ENCODE measurements at regions not wholly inside any gene's neighbourhood (a gene's known extent, or its start where the extent isn't known, plus 50 kb on each side); places are given as distances from the start of the nearest gene placed in this dataset.

DNA sequence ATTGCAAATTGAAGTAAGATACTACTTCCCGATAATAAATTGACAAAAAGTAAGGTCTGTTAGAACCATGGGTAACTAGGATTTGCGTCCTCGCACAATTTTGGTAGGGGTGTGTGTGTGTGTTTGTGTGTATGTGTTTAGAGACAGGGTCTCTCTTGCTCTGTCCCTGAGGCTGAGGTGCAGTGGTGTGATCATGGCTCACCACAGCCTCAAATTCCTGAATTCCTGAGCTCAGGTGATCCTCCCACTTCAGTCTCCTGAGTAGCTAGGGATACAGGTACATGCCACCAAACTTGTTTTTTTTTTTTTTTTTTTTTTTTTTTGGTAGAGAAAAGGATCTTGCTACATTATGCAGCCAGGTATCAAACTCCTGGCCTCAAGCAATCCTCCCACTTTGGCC, 209.2 kb upstream of the ESRRG start:
- H3K14ac ChIP-seq (replicated peaks; ENCODE audit: low read depth, low read length): no peak overlapping the region; the same call in 1 of the 2 replicates
- no peak overlapping the region for H3K4me3 ChIP-seq (ENCODE audit: insufficient read depth, low read depth, low read length)
- ChIA-PET CTCF (no interaction called here), POLR2A (ENCODE audit: unreplicated experiment) (no interaction called here)
- H3K9me1 ChIP-seq (ENCODE audit: insufficient read depth, low read length): no peaks in the 10 kb centered on the region
- no peaks in the 10 kb centered on the region for H3K79me1 ChIP-seq (ENCODE audit: low read depth in 1 of 2, low read length in 2 of 2)
- H3K9me3 ChIP-seq (ENCODE audit: control insufficient read depth, insufficient read depth, low read length): no peaks in the 10 kb centered on the region
- in situ Hi-C loops (cut with MboI; ENCODE audit: low sequenced_read_pairs): no loop called here
- no peak overlapping the region for H2BK5ac ChIP-seq (ENCODE audit: low read depth, low read length, poor library complexity, severe bottlenecking)
- no peak overlapping the region for H4K5ac ChIP-seq (ENCODE audit: low read depth, low read length)
- no peaks in the 10 kb centered on the region for H3K27me3 ChIP-seq (ENCODE audit: control insufficient read depth, insufficient read depth, low read length)
- H2BK120ac ChIP-seq (ENCODE audit: low read depth, low read length): no peak overlapping the region
- no TSS peak for BruUV-seq (replicated peaks)
- intact Hi-C loops (cut with micrococcal nuclease): no loop called here
- H3K9ac ChIP-seq (ENCODE audit: low read depth, low read length): no peak overlapping the region
- H2AK9ac ChIP-seq (replicated peaks; ENCODE audit: low read depth, low read length, poor library complexity): no peak overlapping the region
- H3K18ac ChIP-seq (ENCODE audit: low read depth, low read length): no peak overlapping the region
- TF ChIP-seq RFX5 (IDR thresholded peaks at IDR 0.05; ENCODE audit: low read depth, low read length) (no peak), POLR2A (IDR thresholded peaks at IDR 0.05; ENCODE audit: low read depth, low read length) (no peak), USF2 (IDR thresholded peaks at IDR 0.05; ENCODE audit: low read depth, low read length) (no peak), RAD21 (IDR thresholded peaks at IDR 0.05; ENCODE audit: low read length) (no peak), BHLHE40 (IDR thresholded peaks at IDR 0.05; ENCODE audit: low read depth, low read length) (no peak), FOS (IDR thresholded peaks at IDR 0.05; ENCODE audit: low read depth, low read length) (no peak), CHD1 (IDR thresholded peaks at IDR 0.05; ENCODE audit: low read depth, low read length) (no peak), CEBPB (IDR thresholded peaks at IDR 0.05; ENCODE audit: low read depth, low read length) (no peak), MXI1 (IDR thresholded peaks at IDR 0.05; ENCODE audit: borderline replicate concordance, low read depth, low read length) (no peak), MAFK (IDR thresholded peaks at IDR 0.05; ENCODE audit: low read depth, low read length) (no peak), RCOR1 (IDR thresholded peaks at IDR 0.05; ENCODE audit: insufficient replicate concordance, low read length) (no peak), MAZ (IDR thresholded peaks at IDR 0.05; ENCODE audit: borderline replicate concordance, low read depth, low read length) (no peak), SMC3 (IDR thresholded peaks at IDR 0.05; ENCODE audit: low read depth, low read length) (no peak), NFE2L2 (IDR thresholded peaks at IDR 0.05; ENCODE audit: low read depth, low read length) (no peak), ELK1 (IDR thresholded peaks at IDR 0.05; ENCODE audit: borderline replicate concordance, low read depth, low read length) (no peak), CTCF (conservative IDR thresholded peaks at IDR 0.05; ENCODE audit: low read depth, low read length) (no peak)
- dilution Hi-C loops (cut with HindIII; ENCODE audit: low sequenced_read_pairs, unreplicated experiment): no loop called here
- no peak overlapping the region for H2BK20ac ChIP-seq (ENCODE audit: low read depth, low read length)
- no peak overlapping the region for H3K4ac ChIP-seq (ENCODE audit: low read depth, low read length)
- H3K4me1 ChIP-seq (ENCODE audit: control insufficient read depth, insufficient read depth, low read length): no peaks in the 10 kb centered on the region; the same call in 1 of the 2 replicates
- no peak overlapping the region; the same call in 2 of the 3 replicates for H2BK15ac ChIP-seq (ENCODE audit: low read depth, low read length)
- no peak overlapping the region for H4K8ac ChIP-seq (ENCODE audit: low read depth in 2 of 2, low read length in 2 of 2)
- H3K36me3 ChIP-seq (ENCODE audit: control insufficient read depth, insufficient read depth, low read length): no peaks in the 10 kb centered on the region
- no peak overlapping the region for H4K91ac ChIP-seq (ENCODE audit: insufficient read depth, low read depth, low read length)
- ATAC-seq (ENCODE audit: low read depth): no peak
- H3K27ac ChIP-seq (ENCODE audit: insufficient read depth, low read length): no peak overlapping the region
- H3K56ac ChIP-seq (ENCODE audit: extremely low read depth, insufficient read depth, low read length): no peak overlapping the region
- DNase-seq: no peak
- H2AK5ac ChIP-seq (ENCODE audit: low read depth, low read length): no peak overlapping the region
- H3K4me2 ChIP-seq (ENCODE audit: low read depth, low read length): no peak overlapping the region
- H2AFZ ChIP-seq (replicated peaks; ENCODE audit: low read length, poor library complexity): no peak overlapping the region
- H4K20me1 ChIP-seq (ENCODE audit: insufficient read depth, low read length): no peaks in the 10 kb centered on the region
- no CpG with 5 or more reads among the region's 3 CpGs for WGBS, 2 experiments (ENCODE audit: extremely low coverage in 2 of 2, insufficient read length in 1 of 2)
- no peak overlapping the region for H3K23ac ChIP-seq (ENCODE audit: low read depth, low read length)

Measured in IMR-90 (cell line).